PFSK-1 (cell line): ENCODE measurements at regions not wholly inside any gene's neighbourhood (a gene's known extent, or its start where the extent isn't known, plus 50 kb on each side); places are given as distances from the start of the nearest gene placed in this dataset.

Experiments used
- POLR2AphosphoS5 ChIP-seq: IDR thresholded peaks from 2 replicates; pipeline ENCODE4 v1.6.1; 2012; ENCODE audit warnings: low read depth, mild to moderate bottlenecking, control low read depth, low read length, moderate library complexity
- REST ChIP-seq, 2 experiments: IDR thresholded peaks; 2 replicates each; pipeline versions ENCODE4 v1.6.1 to v1.8.0; 2011 to 2012; ENCODE audit warnings: low read depth in 2 of 2, low read length in 2 of 2, control low read depth in 1 of 2, inconsistent platforms in 1 of 2, mild to moderate bottlenecking in 1 of 2, moderate library complexity in 1 of 2; ENCODE audit not compliant: insufficient read depth in 1 of 2
- SIN3A ChIP-seq: IDR thresholded peaks from 2 replicates; pipeline ENCODE4 v1.6.1; 2012; ENCODE audit warnings: mild to moderate bottlenecking, low read length, moderate library complexity, borderline replicate concordance; ENCODE audit not compliant: insufficient read depth
- TAF1 ChIP-seq: IDR thresholded peaks from 2 replicates; pipeline ENCODE4 v1.6.1; 2012; ENCODE audit warnings: low read length, control low read depth, borderline replicate concordance; ENCODE audit not compliant: insufficient read depth

- TF ChIP-seq REST (IDR thresholded peaks at IDR 0.05; ENCODE audit: insufficient read depth in 1 of 2, low read depth in 2 of 2, low read length in 2 of 2), result no peak
- TF ChIP-seq SIN3A, result no peak
- no peak for TF ChIP-seq TAF1
- no peak for TF ChIP-seq POLR2AphosphoS5
These were observed 112.2 kb downstream of the C9orf152 start for GRCh38 chr9:110095776-110096175.
